Keratinocyte (primary cell): ENCODE measurements at regions not wholly inside any gene's neighbourhood (a gene's known extent, or its start where the extent isn't known, plus 50 kb on each side); places are given as distances from the start of the nearest gene placed in this dataset.

ENCODE experiments used
- DNase-seq: peaks from one replicate; pipeline ENCODE4 v3.0.0-alpha.2; 2011; ENCODE audit warnings: low read depth, missing footprints, low spot score
- FAIRE-seq: peaks from 2 replicates; lab custom pipeline; 2011; peaks lifted over from hg19 to GRCh38; lab: Jason Lieb, UNC
- H2AFZ ChIP-seq: 2 replicates; pipeline ENCODE4 v1.6.0; 2012; ENCODE audit warnings: low read length, control low read depth, inconsistent platforms; ENCODE audit not compliant: control insufficient read depth
- H3K27ac ChIP-seq: 2 replicates; pipeline ENCODE4 v1.5.1; 2011; ENCODE audit warnings: low read length; ENCODE audit not compliant: control insufficient read depth, insufficient read depth
- H3K27me3 ChIP-seq: 3 replicates; pipeline ENCODE4 v1.6.0; 2011; ENCODE audit warnings: low read length; ENCODE audit not compliant: control insufficient read depth, insufficient read depth; ENCODE audit errors: extremely low read depth
- H3K36me3 ChIP-seq, 2 experiments: 2 replicates in 1 of 2; 3 replicates in 1 of 2; pipeline ENCODE4 v1.5.1; 2011; ENCODE audit warnings: low read length in 2 of 2, mild to moderate bottlenecking in 1 of 2; ENCODE audit not compliant: control insufficient read depth in 2 of 2, insufficient read depth in 2 of 2; ENCODE audit errors: extremely low read depth in 1 of 2
- H3K4me1 ChIP-seq: 3 replicates; pipeline ENCODE4 v1.5.1; 2011; ENCODE audit warnings: low read length; ENCODE audit not compliant: control insufficient read depth, insufficient read depth; ENCODE audit errors: extremely low read depth
- H3K4me2 ChIP-seq: 3 replicates; pipeline ENCODE4 v1.6.0; 2011; ENCODE audit warnings: low read depth, low read length; ENCODE audit not compliant: control insufficient read depth, insufficient read depth; ENCODE audit errors: extremely low read depth
- H3K4me3 ChIP-seq, 3 experiments: fragments of 200-600 bp in 1 of 3; sonication (generic) in 1 of 3; 2 replicates in 2 of 3; 3 replicates in 1 of 3; pipeline ENCODE4 v1.5.1; 2011 to 2016; ENCODE audit warnings: low read length in 3 of 3, mild to moderate bottlenecking in 3 of 3, control low read depth in 2 of 3, inconsistent platforms in 1 of 3, low read depth in 1 of 3, mixed read lengths in 1 of 3, mixed run types in 1 of 3, moderate library complexity in 1 of 3; ENCODE audit not compliant: control insufficient read depth in 2 of 3, insufficient read depth in 2 of 3; ENCODE audit errors: extremely low read depth in 1 of 3
- H3K79me2 ChIP-seq: 2 replicates; pipeline ENCODE4 v1.6.0; 2012; ENCODE audit warnings: low read length; ENCODE audit not compliant: control insufficient read depth, insufficient read depth
- H3K9ac ChIP-seq: 3 replicates; pipeline ENCODE4 v1.6.0; 2011; ENCODE audit warnings: low read length; ENCODE audit not compliant: control insufficient read depth, insufficient read depth; ENCODE audit errors: extremely low read depth
- H3K9me1 ChIP-seq: 3 replicates; pipeline ENCODE4 v1.6.0; 2011; ENCODE audit warnings: low read length; ENCODE audit not compliant: control insufficient read depth, insufficient read depth; ENCODE audit errors: extremely low read depth
- H3K9me3 ChIP-seq: 2 replicates; pipeline ENCODE4 v1.5.1; 2012; ENCODE audit warnings: low read depth, low read length; ENCODE audit not compliant: control insufficient read depth
- H4K20me1 ChIP-seq: 3 replicates; pipeline ENCODE4 v1.6.0; 2011; ENCODE audit warnings: low read length; ENCODE audit not compliant: control insufficient read depth, insufficient read depth; ENCODE audit errors: extremely low read depth
- CTCF ChIP-seq, 3 experiments: IDR thresholded peaks in 1 of 3; conservative IDR thresholded peaks in 1 of 3; optimal IDR thresholded peaks in 1 of 3; 2 replicates in 2 of 3; 3 replicates in 1 of 3; pipeline versions ENCODE3 to v1.5.1; 2011; ENCODE audit warnings: low read length in 3 of 3, mild to moderate bottlenecking in 3 of 3, moderate library complexity in 2 of 3, control low read depth in 1 of 3, inconsistent platforms in 1 of 3; ENCODE audit not compliant: insufficient read depth in 2 of 3; ENCODE audit errors: extremely low read depth in 1 of 3
- EZH2 ChIP-seq: IDR thresholded peaks from one replicate; pipeline ENCODE4 v1.6.1; 2012; ENCODE audit warnings: inconsistent platforms, mild to moderate bottlenecking, low read length, moderate library complexity
- dilution Hi-C: fragments of 300-500 bp; cut with MboI; formaldehyde crosslinking; loops from one replicate; pipeline ENCODE4 v1.7.0; 2020; ENCODE audit warnings: low sequenced_read_pairs; ENCODE audit not compliant: extremely low pct_ligation_motif_present

GRCh38 chr11:109109150-109109549 is 312.8 kb upstream of the C11orf87 start:
- Histone ChIP-seq H3K4me2 (no peak overlapping the region), H3K4me3 (no peak overlapping the region), H4K20me1 (no peaks in the 10 kb centered on the region), H2AFZ (no peak overlapping the region), H3K9me1 (no peaks in the 10 kb centered on the region), H3K9ac (no peak overlapping the region), H3K36me3 (no peaks in the 10 kb centered on the region), H3K79me2 (no peaks in the 10 kb centered on the region), H3K4me1 (no peaks in the 10 kb centered on the region), H3K27ac (no peak overlapping the region), H3K9me3 (no peaks in the 10 kb centered on the region), H3K27me3 (no peaks in the 10 kb centered on the region)
- dilution Hi-C loops, result no loop called here
- DNase-seq (no peak), FAIRE-seq (no peak)
- TF ChIP-seq EZH2, result no peak
- no peak for TF ChIP-seq CTCF (optimal IDR thresholded peaks at IDR 0.05 in 1 of 3, IDR thresholded peaks at IDR 0.05 in 1 of 3, conservative IDR thresholded peaks at IDR 0.05 in 1 of 3; ENCODE audit: extremely low read depth in 1 of 3, insufficient read depth in 2 of 3, low read length in 3 of 3)

GRCh38 chr11:109109571-109110315 is 312.2 kb upstream of the C11orf87 start:
- H4K20me1 ChIP-seq, result no peaks in the 10 kb centered on the region
- FAIRE-seq, result no peak
- dilution Hi-C loops, result no loop called here
- H3K9me3 ChIP-seq, result no peaks in the 10 kb centered on the region
- H3K4me3 ChIP-seq, result no peak overlapping the region
- H3K79me2 ChIP-seq, result no peaks in the 10 kb centered on the region
- H3K9ac ChIP-seq, result no peak overlapping the region
- H3K4me2 ChIP-seq, result no peak overlapping the region
- no peak overlapping the region for H3K27ac ChIP-seq
- no peaks in the 10 kb centered on the region for H3K4me1 ChIP-seq
- DNase-seq, result no peak
- TF ChIP-seq CTCF (optimal IDR thresholded peaks at IDR 0.05 in 1 of 3, IDR thresholded peaks at IDR 0.05 in 1 of 3, conservative IDR thresholded peaks at IDR 0.05 in 1 of 3; ENCODE audit: extremely low read depth in 1 of 3, insufficient read depth in 2 of 3, low read length in 3 of 3), result no peak
- no peak for TF ChIP-seq EZH2
- H3K9me1 ChIP-seq, result no peaks in the 10 kb centered on the region
- H3K27me3 ChIP-seq, result no peaks in the 10 kb centered on the region
- H3K36me3 ChIP-seq, result no peaks in the 10 kb centered on the region
- no peak overlapping the region for H2AFZ ChIP-seq
